22Rv1 (cell line): ENCODE measurements at regions not wholly inside any gene's neighbourhood (a gene's known extent, or its start where the extent isn't known, plus 50 kb on each side); places are given as distances from the start of the nearest gene placed in this dataset.

Source experiments
- H3K27ac ChIP-seq: fragments of 450-650 bp; 2 replicates; pipeline ENCODE4 v1.5.1; 2017
- CTCF ChIP-seq: fragments of 450-650 bp; IDR thresholded peaks from 2 replicates; pipeline ENCODE4 v1.5.1; 2017; ENCODE audit warnings: mild to moderate bottlenecking
- ZFX ChIP-seq: fragments of 450-650 bp; IDR thresholded peaks from 2 replicates; pipeline ENCODE4 v1.6.1; 2017; ENCODE audit warnings: antibody characterized with exemption, borderline replicate concordance

GRCh38 chr5:83001796-83002381 is 75.3 kb downstream of the TMEM167A start:
- TF ChIP-seq ZFX = no peak
- no peak for TF ChIP-seq CTCF
- no peak overlapping the region for H3K27ac ChIP-seq

GRCh38 chr5:83000922-83001321 is 76.3 kb downstream of the TMEM167A start:
- no peak overlapping the region for H3K27ac ChIP-seq
- TF ChIP-seq ZFX = no peak
- TF ChIP-seq CTCF = no peak

- TF ChIP-seq CTCF (no peak), ZFX (no peak)
- H3K27ac ChIP-seq = no peak overlapping the region
Observed at GRCh38 chr5:83000428-83000827, 76.8 kb downstream of the TMEM167A start.

GRCh38 chr5:82993416-82993815 is 83.8 kb downstream of the TMEM167A start:
- no peak overlapping the region for H3K27ac ChIP-seq
- TF ChIP-seq CTCF (no peak), ZFX (no peak)

- H3K27ac ChIP-seq = no peak overlapping the region
- TF ChIP-seq ZFX = no peak
- no peak for TF ChIP-seq CTCF
Observed at GRCh38 chr5:82992646-82993045, 84.5 kb downstream of the TMEM167A start.

GRCh38 chr5:82991678-82992323 is 85.4 kb downstream of the TMEM167A start:
- TF ChIP-seq CTCF (no peak), ZFX (no peak)
- no peak overlapping the region for H3K27ac ChIP-seq

GRCh38 chr5:82991059-82991458 is 86.1 kb downstream of the TMEM167A start:
- H3K27ac ChIP-seq = no peak overlapping the region
- no peak for TF ChIP-seq ZFX
- TF ChIP-seq CTCF = no peak
